ENCODE measurements at regions not wholly inside any gene's neighbourhood (a gene's known extent, or its start where the extent isn't known, plus 50 kb on each side); places are given as distances from the start of the nearest gene placed in this dataset.

DNA sequence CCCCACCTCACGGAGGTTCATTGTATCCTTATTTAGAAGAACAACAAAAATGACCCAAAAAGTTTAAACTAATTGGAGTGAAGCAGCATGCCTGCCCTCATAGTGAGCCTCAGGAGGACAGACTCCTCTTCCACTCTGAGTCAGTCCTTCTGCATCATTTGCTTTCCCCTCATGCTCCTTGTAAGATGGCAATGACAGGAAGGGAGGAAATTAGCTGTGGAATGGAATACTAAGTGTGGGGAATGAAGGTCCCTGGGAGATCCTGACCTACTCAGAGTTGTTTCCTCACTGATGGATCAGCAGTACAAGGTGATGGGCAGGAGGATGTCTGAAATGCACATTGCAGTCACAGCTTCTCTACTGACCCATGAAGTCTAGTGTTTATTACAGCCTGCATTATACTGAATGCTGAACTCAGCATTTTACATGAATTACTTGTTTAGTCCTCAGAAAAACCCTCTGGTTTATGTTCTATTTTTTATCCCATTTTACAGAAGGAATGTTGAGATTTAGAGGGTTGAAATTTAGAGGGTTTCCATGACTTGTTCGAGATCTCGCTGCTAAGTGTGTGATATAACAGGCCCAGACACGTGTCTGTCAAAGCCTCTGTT is 212.0 kb upstream of the PCSK2 start:
- TF ChIP-seq, protein P1, sequence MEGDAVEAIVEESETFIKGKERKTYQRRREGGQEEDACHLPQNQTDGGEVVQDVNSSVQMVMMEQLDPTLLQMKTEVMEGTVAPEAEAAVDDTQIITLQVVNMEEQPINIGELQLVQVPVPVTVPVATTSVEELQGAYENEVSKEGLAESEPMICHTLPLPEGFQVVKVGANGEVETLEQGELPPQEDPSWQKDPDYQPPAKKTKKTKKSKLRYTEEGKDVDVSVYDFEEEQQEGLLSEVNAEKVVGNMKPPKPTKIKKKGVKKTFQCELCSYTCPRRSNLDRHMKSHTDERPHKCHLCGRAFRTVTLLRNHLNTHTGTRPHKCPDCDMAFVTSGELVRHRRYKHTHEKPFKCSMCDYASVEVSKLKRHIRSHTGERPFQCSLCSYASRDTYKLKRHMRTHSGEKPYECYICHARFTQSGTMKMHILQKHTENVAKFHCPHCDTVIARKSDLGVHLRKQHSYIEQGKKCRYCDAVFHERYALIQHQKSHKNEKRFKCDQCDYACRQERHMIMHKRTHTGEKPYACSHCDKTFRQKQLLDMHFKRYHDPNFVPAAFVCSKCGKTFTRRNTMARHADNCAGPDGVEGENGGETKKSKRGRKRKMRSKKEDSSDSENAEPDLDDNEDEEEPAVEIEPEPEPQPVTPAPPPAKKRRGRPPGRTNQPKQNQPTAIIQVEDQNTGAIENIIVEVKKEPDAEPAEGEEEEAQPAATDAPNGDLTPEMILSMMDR (IDR thresholded peaks at IDR 0.05; ENCODE audit: low read depth, low read length) = no peak
- H3K9me3 ChIP-seq (ENCODE audit: severe bottlenecking) = no peaks in the 10 kb centered on the region

GRCh38 chr20:17017232-17017631 is 209.6 kb upstream of the PCSK2 start:
- no peak overlapping the region for H3K27ac ChIP-seq
- no peak for DNase-seq
- no peaks in the 10 kb centered on the region for H3K9me3 ChIP-seq (ENCODE audit: severe bottlenecking)
- TF ChIP-seq, protein P1 (IDR thresholded peaks at IDR 0.05; ENCODE audit: low read depth, low read length) = no peak
- no peak overlapping the region for H3K4me3 ChIP-seq (ENCODE audit: low read depth, low read length)
- H3K36me3 ChIP-seq = no peaks in the 10 kb centered on the region
- H3K27me3 ChIP-seq (ENCODE audit: insufficient read depth, low read depth, severe bottlenecking) = no peaks in the 10 kb centered on the region

More for the DNA sequence above, 212.0 kb upstream of the PCSK2 start:
- no peak overlapping the region for H3K27ac ChIP-seq
- H3K4me3 ChIP-seq (ENCODE audit: low read depth, low read length) = no peak overlapping the region
- H3K27me3 ChIP-seq (ENCODE audit: insufficient read depth, low read depth, severe bottlenecking) = no peaks in the 10 kb centered on the region
- no peak for DNase-seq
- H3K36me3 ChIP-seq = no peaks in the 10 kb centered on the region

GRCh38 chr20:17021481-17021880 is 205.4 kb upstream of the PCSK2 start:
- DNase-seq = no peak
- Histone ChIP-seq H3K9me3 (ENCODE audit: severe bottlenecking) (no peaks in the 10 kb centered on the region), H3K36me3 (no peaks in the 10 kb centered on the region), H3K4me3 (ENCODE audit: low read depth, low read length) (no peak overlapping the region), H3K27ac (no peak overlapping the region), H3K27me3 (ENCODE audit: insufficient read depth, low read depth, severe bottlenecking) (no peaks in the 10 kb centered on the region)
- TF ChIP-seq, protein P1 (IDR thresholded peaks at IDR 0.05; ENCODE audit: low read depth, low read length) = no peak

DNA sequence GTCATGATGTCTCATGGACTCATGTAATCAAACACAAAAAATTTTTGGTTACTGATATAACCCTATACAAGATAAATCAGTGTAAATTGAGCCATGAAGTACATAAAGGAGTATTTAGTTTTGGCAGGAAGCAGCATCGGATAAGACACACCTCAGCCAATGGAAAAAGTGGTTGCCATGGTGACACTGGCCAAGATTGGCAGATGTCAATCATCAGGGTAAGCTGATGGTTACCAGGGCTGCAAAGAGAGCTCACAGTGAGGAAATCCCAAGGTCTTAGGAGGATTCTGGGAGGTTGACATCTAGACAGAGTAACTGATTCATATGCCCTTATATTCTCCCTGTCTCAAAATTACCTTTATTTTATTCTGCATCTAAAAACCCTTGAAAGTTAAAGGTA is 203.8 kb upstream of the PCSK2 start:
- TF ChIP-seq, protein P1 (IDR thresholded peaks at IDR 0.05; ENCODE audit: low read depth, low read length) = no peak
- H3K27me3 ChIP-seq (ENCODE audit: insufficient read depth, low read depth, severe bottlenecking) = no peaks in the 10 kb centered on the region
- H3K36me3 ChIP-seq = no peaks in the 10 kb centered on the region
- no peak for DNase-seq
- H3K27ac ChIP-seq = no peak overlapping the region
- H3K9me3 ChIP-seq (ENCODE audit: severe bottlenecking) = peaks cover 4% of the 10 kb centered on the region
- H3K4me3 ChIP-seq (ENCODE audit: low read depth, low read length) = no peak overlapping the region

GRCh38 chr20:17023806-17024205 is 203.0 kb upstream of the PCSK2 start:
- Histone ChIP-seq H3K27ac (no peak overlapping the region), H3K9me3 (ENCODE audit: severe bottlenecking) (peaks cover 10% of the 10 kb centered on the region), H3K36me3 (no peaks in the 10 kb centered on the region), H3K27me3 (ENCODE audit: insufficient read depth, low read depth, severe bottlenecking) (no peaks in the 10 kb centered on the region), H3K4me3 (ENCODE audit: low read depth, low read length) (no peak overlapping the region)
- DNase-seq = no peak
- TF ChIP-seq, protein P1 (IDR thresholded peaks at IDR 0.05; ENCODE audit: low read depth, low read length) = no peak

DNA sequence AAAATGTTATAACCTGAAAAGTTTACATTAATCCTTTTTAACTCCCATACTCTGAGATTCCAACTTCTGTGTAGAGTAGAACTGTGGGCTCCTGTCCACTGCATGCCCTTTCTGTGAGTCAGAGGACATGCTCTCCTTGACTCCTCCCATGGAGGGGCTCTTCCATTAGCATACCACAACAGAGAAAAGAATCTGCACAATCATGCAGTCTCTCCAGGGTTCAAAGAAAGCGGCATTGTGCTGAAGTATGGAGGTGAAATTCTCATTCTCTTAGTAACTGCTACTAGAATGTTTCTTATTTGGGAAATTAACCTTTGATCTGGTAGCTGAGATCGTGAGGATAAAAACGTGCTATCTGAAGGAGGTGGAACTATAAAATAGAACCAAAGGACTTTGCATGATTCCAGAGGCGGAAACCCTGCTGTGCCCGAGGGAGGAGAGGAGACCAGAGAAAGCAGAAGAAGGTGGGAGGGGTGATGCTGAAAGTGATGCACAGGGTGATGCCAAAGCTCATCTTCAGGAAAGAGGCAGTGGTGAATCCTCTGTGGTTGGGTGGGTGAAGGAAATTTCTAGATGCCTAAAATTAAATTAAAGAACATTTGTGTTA is 202.2 kb upstream of the PCSK2 start:
- H3K9me3 ChIP-seq (ENCODE audit: severe bottlenecking) = peaks cover 10% of the 10 kb centered on the region
- no peak for DNase-seq
- TF ChIP-seq, protein P1 (IDR thresholded peaks at IDR 0.05; ENCODE audit: low read depth, low read length) = no peak
- no peaks in the 10 kb centered on the region for H3K27me3 ChIP-seq (ENCODE audit: insufficient read depth, low read depth, severe bottlenecking)
- H3K4me3 ChIP-seq (ENCODE audit: low read depth, low read length) = no peak overlapping the region
- no peak overlapping the region for H3K27ac ChIP-seq
- no peaks in the 10 kb centered on the region for H3K36me3 ChIP-seq
